Stimulated activated CD4-positive, alpha-beta T cell treated with anti-CD3 and anti-CD28 coated beads, Interleukin-4, amount 100 ng/mL, for 24 hours (primary cell): ENCODE measurements at regions not wholly inside any gene's neighbourhood (a gene's known extent, or its start where the extent isn't known, plus 50 kb on each side); places are given as distances from the start of the nearest gene placed in this dataset.
"Not testable (repeated sequence)": the region's sequence is repeated elsewhere in the genome, so short reads cannot be mapped to it uniquely, and the experiment has no call there.

Experiments used
- DNase-seq: peaks from one replicate; pipeline ENCODE4 v3.0.0-alpha.2; 2020

- no peak for DNase-seq
These were observed 62.7 kb upstream of the VIPR2 start for GRCh38 chr7:159207393-159207792.

- DNase-seq = no peak
These were observed 61.2 kb upstream of the VIPR2 start for GRCh38 chr7:159205833-159206232.

- no peak for DNase-seq
These were observed 60.0 kb upstream of the VIPR2 start for GRCh38 chr7:159204664-159205063.

- DNase-seq = not testable (repeated sequence)
These were observed 58.6 kb upstream of the VIPR2 start for GRCh38 chr7:159203253-159203652.

GRCh38 chr7:159201722-159202330, 57.2 kb upstream of the VIPR2 start:
- no peak for DNase-seq

GRCh38 chr7:159200421-159200820, 55.8 kb upstream of the VIPR2 start:
- DNase-seq = no peak

GRCh38 chr7:159198016-159198724, 53.5 kb upstream of the VIPR2 start:
- no peak for DNase-seq

- DNase-seq = peak; percentile 33
These were observed 52.7 kb upstream of the VIPR2 start for GRCh38 chr7:159197066-159197975.

- DNase-seq = no peak
These were observed 51.9 kb upstream of the VIPR2 start for GRCh38 chr7:159196584-159196983.

- DNase-seq = peak; percentile 18
These were observed 51.3 kb upstream of the VIPR2 start for GRCh38 chr7:159195946-159196345.
